Kidney epithelial cell (primary cell): ENCODE measurements at regions not wholly inside any gene's neighbourhood (a gene's known extent, or its start where the extent isn't known, plus 50 kb on each side); places are given as distances from the start of the nearest gene placed in this dataset.

ENCODE experiments used
- DNase-seq: peaks from one replicate; pipeline ENCODE4 v3.0.0-alpha.2; 2010; ENCODE audit warnings: low read depth
- H3K27me3 ChIP-seq: 2 replicates; pipeline ENCODE4 v1.6.0; 2011; ENCODE audit warnings: low read length; ENCODE audit not compliant: control insufficient read depth, insufficient read depth
- H3K36me3 ChIP-seq: 2 replicates; pipeline ENCODE4 v1.5.1; 2011; ENCODE audit warnings: low read length; ENCODE audit not compliant: control insufficient read depth, insufficient read depth
- H3K4me3 ChIP-seq: 2 replicates; pipeline ENCODE4 v1.5.1; 2011; ENCODE audit warnings: low read depth, mild to moderate bottlenecking, control low read depth, low read length
- TF ChIP-seq, protein P1 (sequence below): IDR thresholded peaks from 2 replicates; pipeline ENCODE4 v1.5.1; 2011; ENCODE audit warnings: mild to moderate bottlenecking, moderate library complexity, low read length, control low read depth, inconsistent platforms; ENCODE audit not compliant: insufficient read depth, poor library complexity, severe bottlenecking

GRCh38 chr9:3699883-3700282 is 174.1 kb upstream of the RFX3 start:
- TF ChIP-seq, protein P1, sequence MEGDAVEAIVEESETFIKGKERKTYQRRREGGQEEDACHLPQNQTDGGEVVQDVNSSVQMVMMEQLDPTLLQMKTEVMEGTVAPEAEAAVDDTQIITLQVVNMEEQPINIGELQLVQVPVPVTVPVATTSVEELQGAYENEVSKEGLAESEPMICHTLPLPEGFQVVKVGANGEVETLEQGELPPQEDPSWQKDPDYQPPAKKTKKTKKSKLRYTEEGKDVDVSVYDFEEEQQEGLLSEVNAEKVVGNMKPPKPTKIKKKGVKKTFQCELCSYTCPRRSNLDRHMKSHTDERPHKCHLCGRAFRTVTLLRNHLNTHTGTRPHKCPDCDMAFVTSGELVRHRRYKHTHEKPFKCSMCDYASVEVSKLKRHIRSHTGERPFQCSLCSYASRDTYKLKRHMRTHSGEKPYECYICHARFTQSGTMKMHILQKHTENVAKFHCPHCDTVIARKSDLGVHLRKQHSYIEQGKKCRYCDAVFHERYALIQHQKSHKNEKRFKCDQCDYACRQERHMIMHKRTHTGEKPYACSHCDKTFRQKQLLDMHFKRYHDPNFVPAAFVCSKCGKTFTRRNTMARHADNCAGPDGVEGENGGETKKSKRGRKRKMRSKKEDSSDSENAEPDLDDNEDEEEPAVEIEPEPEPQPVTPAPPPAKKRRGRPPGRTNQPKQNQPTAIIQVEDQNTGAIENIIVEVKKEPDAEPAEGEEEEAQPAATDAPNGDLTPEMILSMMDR, result no peak
- Histone ChIP-seq H3K4me3 (no peak overlapping the region), H3K36me3 (no peaks in the 10 kb centered on the region), H3K27me3 (peaks cover 4% of the 10 kb centered on the region)
- DNase-seq, result no peak

GRCh38 chr9:3698531-3698930 is 172.7 kb upstream of the RFX3 start:
- peaks cover 2% of the 10 kb centered on the region for H3K27me3 ChIP-seq
- no peak for DNase-seq
- TF ChIP-seq, protein P1, result no peak
- no peaks in the 10 kb centered on the region for H3K36me3 ChIP-seq
- no peak overlapping the region for H3K4me3 ChIP-seq

DNA sequence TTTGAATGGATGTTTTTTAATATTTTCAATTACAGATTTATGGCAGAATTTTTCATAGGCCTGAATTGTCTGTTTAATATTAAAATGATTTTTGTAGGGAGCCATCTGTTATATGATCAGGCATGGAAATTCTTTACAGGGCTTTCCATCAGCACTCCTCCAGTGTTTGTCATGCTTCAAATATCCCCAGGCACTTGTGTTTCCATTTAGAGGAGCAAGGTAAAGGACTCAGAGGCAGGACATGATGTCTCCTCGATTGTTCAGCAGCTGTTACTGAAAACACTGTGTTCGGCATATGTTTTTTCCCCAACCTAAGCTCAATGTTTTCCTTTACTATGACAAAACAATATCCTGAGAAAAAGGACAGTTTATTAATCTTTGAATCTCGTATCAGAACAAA is 172.3 kb upstream of the RFX3 start:
- no peak for DNase-seq
- H3K36me3 ChIP-seq, result no peaks in the 10 kb centered on the region
- TF ChIP-seq, protein P1, result no peak
- H3K4me3 ChIP-seq, result no peak overlapping the region
- H3K27me3 ChIP-seq, result peaks cover under 1% of the 10 kb centered on the region

DNA sequence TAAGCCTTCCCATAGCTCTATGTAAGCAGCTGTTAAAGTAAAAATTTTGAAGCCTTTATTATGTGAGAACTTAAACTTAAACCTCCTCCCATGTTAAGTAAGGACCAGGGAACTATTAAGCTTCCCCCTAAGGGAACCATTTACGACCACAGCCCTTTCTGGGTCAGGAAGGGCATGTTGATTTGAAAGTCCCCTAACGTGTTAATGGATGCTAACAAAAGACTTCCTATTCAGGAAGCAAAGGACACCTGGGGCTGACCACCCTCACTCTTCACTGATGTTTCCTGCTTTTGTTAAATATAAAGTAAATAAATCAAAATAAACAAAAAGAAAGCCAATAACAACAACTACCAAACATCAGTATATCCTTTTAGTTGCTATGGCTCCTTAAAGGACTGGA is 170.6 kb upstream of the RFX3 start:
- Histone ChIP-seq H3K4me3 (no peak overlapping the region), H3K27me3 (no peaks in the 10 kb centered on the region), H3K36me3 (no peaks in the 10 kb centered on the region)
- no peak for DNase-seq
- TF ChIP-seq, protein P1, result no peak

GRCh38 chr9:3692606-3693005 is 166.8 kb upstream of the RFX3 start:
- TF ChIP-seq, protein P1, result no peak
- Histone ChIP-seq H3K4me3 (no peak overlapping the region), H3K27me3 (no peaks in the 10 kb centered on the region), H3K36me3 (no peaks in the 10 kb centered on the region)
- no peak for DNase-seq

GRCh38 chr9:3689555-3689954 is 163.8 kb upstream of the RFX3 start:
- DNase-seq, result no peak

More at GRCh38 chr9:3689555-3689954, 163.8 kb upstream of the RFX3 start:
- H3K36me3 ChIP-seq, result no peaks in the 10 kb centered on the region
- TF ChIP-seq, protein P1, result no peak
- H3K4me3 ChIP-seq, result no peak overlapping the region
- no peaks in the 10 kb centered on the region for H3K27me3 ChIP-seq
